Daoy (cell line): ENCODE measurements at regions not wholly inside any gene's neighbourhood (a gene's known extent, or its start where the extent isn't known, plus 50 kb on each side); places are given as distances from the start of the nearest gene placed in this dataset.
"Not testable (repeated sequence)": the region's sequence is repeated elsewhere in the genome, so short reads cannot be mapped to it uniquely, and the experiment has no call there.

Experiments
- DNase-seq: peaks from one replicate; pipeline ENCODE4 v3.0.0-alpha.2; 2015; ENCODE audit warnings: low read depth

DNA sequence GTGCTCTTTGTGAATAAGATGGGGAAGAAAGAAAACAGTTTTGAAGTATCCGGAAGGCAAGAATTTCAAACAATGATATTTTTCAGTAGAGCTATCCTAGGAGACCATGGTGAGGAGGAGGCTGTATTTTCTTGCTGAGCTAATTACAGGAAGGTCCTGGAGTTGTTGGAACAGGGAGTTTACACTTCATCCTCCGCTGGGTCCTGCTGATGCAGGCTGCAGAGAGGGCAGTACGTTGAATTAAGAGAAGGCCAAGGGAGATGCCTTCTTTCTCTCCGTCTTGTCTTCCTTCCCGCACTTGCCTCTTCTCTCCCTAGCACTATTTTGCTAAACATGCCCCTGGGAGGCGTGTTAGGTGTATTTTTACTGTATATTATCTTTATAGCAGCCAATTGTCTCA is 60.0 kb upstream of the EDAR start:
- no peak for DNase-seq

DNA sequence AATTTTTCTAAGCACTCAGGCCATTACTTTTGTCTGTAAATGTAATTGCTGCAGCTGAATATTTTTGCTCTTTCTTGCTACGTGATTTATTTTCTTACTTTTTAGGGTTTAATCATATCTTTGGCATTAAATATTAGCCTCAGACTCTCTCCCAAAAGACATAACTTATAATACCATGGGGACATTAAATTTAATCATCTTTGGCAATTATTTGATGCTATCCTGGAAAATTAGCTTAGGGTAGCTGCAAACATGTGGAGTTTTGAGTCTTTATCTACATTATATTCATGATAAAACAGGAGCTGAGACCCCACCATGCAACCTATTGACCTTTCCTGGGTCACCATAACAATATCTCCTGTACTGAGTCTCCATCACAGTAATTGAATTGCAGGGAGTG is 59.1 kb upstream of the EDAR start:
- DNase-seq: no peak

DNA sequence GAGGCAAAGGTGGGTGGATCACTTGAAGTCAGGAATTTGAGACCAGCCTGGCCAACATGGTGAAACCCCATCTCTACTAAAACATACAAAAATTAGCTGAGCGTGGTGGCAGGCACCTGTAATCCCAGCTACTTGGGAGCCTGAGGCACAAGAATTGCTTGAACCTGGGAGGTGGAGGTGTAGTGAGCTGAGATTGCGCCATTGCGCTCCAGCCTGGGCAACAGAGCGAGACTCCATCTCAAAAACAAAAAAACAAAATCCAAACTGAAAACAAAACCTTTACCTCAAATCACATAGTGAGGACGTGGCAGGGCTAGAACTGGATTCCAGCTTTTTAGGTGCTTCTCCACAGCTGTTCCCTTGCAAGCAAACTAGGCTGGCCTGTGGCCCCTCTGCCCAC is 58.5 kb upstream of the EDAR start:
- DNase-seq: not testable (repeated sequence)

DNA sequence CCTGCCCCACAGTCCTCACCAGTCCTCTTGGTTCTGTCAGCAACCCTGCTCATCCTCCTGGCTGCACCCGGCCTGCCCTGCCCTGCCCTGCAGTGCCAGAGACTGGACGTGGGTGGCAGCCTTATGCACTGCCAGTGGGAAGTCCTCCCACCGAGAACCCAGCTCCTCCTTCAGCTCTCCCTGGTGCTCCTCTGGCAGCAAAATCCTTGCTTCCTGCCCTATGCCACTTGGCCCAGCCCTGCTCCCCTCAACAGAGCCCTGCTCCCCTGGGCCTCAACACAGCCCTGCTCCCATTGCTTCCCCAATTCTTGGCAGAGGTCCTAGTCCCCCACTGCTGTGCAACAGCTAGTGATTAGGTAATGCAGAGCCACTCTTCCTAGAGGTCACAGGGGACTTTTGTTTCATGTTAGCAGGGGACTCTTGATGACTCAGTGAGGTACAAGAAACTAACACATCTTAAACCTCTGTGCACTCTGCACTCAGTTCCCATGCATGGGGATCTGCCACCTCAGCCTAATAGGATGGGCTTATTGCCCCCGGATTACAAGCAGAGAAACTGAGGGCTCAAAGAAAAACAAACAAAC is 58.0 kb upstream of the EDAR start:
- peak; percentile 22 for DNase-seq

DNA sequence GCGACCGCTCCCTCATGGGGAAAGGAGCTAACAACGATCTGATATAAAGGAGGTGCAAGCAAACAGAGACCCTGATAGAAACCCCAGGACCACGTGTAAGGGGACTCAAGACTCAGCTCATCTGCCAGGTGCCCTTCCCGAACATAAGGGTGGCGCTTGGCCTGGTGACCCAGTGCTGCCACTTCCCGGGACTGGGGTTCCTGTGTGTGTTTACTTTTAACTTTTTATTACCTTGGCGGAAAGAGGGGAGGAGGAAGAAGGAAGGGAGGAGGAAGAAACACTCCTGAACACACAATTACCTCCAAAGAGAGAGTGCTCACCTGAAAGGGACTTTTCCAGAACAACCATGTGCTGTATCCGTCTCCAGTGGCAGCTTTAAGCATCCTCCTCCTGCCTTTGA is 56.5 kb upstream of the EDAR start:
- no peak for DNase-seq

DNA sequence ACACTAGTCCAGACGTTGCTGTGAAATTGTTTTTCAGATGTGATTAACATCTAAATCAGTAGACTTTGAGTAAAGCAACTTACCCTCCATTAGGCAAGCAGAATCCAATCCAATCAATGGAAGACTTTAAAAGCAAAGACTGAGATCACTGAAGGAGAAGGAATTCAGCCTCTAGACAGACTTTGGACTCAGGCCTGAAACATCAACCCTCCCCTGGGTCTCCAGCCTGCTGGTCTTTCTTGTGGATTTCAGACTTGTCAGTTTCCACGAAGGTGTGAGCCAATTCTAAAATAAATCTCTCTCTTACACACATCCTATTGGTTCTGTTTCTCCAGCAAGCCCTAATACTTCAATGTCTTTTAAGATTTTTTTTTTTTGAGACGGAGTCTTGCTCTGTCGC is 50.0 kb upstream of the EDAR start:
- DNase-seq: no peak
